NCI-H128 (cell line): ENCODE measurements at regions not wholly inside any gene's neighbourhood (a gene's known extent, or its start where the extent isn't known, plus 50 kb on each side); places are given as distances from the start of the nearest gene placed in this dataset.

Experiments used
- DNase-seq: peaks from one replicate; lab custom pipeline; 2025; ENCODE audit not compliant: unreplicated experiment; lab: John Stamatoyannopoulos, UW

DNA sequence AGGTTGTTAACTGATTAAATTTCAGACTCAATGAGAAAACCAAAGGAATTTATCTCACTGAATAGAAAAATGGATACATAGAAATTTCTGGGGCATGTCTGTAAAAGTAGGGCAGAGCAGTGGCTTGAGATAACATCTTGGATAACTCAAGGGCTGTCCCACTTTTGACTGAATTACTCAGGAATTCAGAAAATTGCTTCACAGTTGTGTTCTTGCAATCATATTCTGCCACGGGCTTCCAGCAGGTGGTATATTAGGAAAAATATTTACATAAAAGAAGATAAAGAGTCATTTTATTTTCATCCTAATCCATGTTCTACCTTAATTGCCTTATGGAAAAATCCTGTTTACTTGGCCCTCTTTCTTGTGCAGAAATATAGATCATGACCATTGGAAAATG is 156.4 kb upstream of the AKIRIN2 start:
- DNase-seq: no peak

DNA sequence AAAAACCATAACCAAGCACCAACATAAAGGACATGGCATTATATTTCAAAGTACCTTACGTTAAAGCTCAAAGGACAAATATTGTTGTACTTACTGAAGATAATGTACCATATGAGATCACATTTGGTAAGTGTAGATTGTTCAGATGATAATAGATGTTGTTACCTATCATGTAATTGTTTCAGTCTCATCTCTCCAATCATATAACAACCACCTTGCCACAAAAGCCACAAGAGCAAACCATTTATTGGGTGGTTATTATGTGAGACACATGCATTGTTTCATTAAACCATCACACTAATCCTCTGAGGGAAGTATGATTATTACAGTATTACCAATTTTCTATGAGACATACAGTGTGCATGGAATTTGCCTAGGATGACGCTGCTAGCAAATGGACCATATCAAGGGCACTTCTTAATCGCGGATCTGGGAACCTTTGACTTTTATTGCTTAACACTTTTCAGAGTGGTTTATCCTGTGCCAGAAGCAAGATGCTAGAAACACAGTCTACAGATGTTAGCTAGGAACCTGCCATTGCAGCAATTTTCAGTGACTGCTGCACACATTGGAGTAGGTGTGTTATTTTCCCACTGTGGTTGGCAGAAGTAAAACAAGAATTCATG is 149.8 kb upstream of the AKIRIN2 start:
- no peak for DNase-seq

DNA sequence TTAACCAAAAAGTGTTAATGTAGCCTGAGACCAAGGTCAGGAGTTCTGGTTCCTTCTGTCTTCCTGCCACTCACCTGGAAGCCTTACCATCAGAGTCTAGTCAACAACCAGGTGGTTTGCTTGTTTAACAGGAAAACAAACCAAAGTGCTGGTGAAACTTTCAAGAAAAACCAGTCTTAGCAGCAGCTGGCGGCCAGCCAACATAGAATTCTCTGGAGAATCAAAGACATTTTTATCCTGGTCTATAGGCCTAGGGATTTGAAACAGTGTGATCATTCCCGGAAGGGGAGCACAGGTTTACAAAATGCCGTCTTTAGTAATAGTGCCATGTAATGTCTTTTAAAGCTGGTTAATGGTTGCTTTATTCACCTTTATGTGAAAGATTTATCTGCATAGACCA is 146.6 kb upstream of the AKIRIN2 start:
- no peak for DNase-seq

DNA sequence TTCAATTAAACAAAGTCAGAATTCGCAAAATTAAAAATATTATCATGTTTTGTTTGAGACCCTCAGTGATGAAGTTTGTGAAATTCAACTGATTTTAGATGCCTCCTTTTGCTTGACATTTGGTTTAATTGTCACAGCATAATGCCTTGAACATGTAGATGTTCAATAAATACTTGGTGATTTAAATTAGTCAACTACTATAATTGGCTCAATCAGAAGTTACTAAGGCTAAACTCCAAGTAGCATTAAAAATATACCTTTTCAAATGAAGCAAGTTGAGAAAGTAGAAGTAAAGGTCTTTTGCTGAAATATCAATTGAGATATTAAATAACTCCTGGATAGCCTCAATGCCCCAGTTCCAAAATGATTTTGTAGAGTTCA is 145.8 kb upstream of the AKIRIN2 start:
- no peak for DNase-seq

DNA sequence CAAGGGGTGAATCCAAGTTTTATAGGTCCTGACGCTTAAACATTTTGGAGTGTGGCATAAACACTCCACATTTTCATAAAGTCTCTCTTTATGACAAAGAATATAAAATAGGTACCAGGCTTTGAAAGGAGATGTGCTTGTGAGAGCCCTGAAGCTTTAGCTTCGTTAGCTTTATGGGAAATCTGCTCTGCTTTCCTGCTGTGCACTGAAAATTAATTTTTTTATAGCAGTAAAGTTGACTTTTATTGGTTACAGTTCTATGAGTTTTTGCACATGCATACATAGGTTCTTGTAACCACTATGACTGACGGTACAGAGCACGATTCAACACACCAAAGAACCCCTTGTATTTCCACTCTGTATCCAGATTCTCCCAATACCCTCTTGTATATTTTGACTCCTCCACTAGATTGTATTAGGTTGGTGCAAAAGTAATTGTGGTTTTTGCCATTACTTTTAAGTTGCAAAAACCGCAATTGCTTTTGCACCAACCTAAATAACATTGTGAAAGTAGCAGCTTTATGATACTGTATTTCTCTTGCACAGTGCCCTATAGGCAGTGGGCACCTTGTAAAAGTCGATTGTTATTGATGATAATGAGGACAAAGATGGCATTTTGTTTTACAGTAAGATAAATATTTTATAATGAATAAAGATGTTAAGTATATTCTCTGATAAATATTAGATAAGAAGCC is 145.2 kb upstream of the AKIRIN2 start:
- no peak for DNase-seq

DNA sequence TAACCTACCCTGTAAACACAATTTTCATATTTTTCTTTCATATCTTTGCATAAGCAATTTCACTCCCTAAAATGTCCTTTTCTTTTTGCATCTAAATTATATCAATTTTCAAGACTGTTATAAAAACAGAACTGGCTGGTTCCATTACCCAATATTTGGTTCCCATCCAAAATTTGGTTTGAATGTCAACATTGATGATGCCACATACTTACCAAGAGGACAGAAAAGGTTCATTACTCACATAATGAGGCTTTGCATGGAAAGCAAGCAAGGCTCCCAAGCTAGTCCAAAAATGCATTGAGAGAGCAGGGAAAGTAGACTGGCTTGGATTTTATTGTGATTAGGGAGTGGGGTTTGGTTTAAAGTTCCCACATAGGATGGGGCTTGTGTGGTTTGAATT is 144.4 kb upstream of the AKIRIN2 start:
- no peak for DNase-seq

DNA sequence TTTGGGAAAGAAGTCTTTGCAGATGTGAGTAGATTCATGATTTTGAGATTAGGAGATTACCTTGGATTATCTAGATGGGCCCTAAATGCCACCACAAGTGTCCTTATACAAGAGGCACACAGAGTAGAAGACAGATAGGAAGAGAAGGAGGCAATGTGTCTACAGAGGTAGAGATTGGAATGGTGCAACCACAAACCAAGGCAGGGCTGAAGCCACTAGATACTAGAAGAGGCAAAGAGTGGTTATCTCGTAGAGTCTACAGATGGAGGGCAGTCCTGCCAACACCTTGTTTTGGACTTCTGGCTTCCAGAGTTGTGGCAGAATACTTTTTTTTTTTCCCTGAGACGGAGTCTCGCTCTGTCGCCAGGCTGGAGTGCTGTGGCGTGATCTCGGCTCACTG is 138.3 kb upstream of the AKIRIN2 start:
- no peak for DNase-seq

DNA sequence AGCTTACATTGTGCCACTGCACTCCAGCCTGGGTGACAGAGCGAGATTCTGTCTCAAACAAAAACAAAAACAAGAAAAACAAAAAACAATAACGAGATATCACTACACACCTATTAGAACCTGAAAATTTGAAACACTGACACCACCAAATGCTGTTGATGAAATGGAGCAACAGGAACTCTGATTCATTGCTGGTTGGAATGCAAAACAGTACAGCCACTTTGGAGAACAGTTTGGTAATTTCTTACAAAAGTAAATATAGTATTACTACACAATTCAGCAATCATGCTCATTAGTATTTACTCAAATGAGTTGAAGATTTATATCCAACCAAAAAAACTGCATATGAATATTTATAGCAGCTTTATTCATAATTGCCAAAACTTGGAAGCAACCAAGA is 135.8 kb upstream of the AKIRIN2 start:
- DNase-seq: no peak

- no peak for DNase-seq
Observed at GRCh38 chr6:87837444-87837843, 135.4 kb upstream of the AKIRIN2 start.

DNA sequence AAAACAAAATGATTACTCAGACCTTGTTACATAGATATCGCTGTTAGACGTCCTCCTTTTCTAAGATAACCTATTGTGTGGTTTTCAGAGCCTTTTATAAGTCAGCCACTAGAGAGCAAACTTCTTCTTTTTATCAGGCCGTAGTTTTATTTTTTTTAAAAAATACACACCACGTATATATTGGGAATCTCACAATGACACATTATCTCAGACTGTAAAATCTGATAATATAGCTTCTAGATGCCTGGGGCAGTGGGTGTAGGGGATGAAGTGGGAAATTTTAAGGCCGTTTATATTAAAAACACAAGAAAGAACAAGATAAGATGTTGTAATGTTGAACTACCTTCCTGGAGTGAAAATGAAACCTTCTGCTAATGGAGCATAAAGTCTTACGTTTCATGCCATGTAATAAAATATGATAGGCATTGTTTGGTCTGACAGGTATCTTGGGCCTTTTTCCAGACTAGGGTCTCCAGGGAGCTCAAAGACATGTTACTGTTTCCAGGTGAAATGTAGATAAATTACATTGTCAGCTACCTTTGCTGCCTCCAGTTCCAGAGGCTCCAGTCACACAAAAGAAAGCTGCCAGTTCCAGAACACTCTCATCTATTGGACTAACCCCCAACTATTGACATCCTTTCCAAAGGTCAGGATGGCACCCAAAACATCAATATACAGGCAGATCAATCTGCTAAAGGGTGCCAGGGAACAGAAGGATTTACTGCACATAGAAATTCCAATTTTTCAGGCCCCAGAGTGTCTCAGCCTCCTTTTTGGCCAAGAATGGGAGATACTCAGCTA is 130.2 kb upstream of the AKIRIN2 start:
- peak; percentile 52 for DNase-seq

DNA sequence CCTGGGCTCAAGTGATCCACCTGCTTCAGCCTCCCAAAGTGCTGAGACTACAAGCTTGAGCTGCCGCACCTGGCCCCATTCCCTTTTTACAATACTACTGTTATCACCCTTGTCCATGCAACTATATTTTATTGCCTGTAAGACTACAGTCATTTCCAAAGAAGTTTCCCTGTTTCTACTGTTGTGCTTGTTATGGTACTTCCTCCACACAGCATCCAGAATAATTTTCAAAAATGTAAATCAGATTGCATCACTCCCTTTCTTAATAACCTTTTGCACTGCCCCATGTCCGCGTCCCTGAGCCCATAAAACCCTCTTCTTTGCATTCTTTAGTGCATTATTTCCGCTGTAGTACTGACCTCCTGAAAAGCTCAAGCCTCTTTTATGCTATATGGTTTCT is 128.9 kb upstream of the AKIRIN2 start:
- no peak for DNase-seq

GRCh38 chr6:87829622-87830121 is 127.6 kb upstream of the AKIRIN2 start:
- DNase-seq: no peak

GRCh38 chr6:87828044-87828443 is 126.0 kb upstream of the AKIRIN2 start:
- DNase-seq: no peak

DNA sequence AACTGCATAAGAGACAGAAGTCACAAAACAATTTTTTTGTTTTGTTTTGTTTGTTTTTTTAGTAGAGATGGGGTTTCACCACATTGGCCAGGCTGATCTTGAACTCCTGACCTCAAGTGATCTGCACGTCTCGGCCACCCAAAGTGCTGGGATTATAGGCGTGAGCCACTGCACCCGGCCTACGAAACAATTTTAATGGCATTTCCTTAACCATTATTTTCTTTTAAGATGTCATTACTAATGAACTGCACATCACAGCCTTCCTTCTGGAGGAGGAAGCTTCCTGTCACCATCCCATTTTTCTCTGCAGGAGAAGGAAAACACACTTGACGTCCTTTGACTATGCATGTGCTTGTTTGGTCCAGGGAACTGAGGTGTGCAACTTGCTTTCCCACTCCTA is 125.3 kb upstream of the AKIRIN2 start:
- DNase-seq: no peak

- no peak for DNase-seq
Observed at GRCh38 chr6:87826424-87826823, 124.4 kb upstream of the AKIRIN2 start.

- DNase-seq: no peak
Observed at GRCh38 chr6:87825821-87826221, 123.8 kb upstream of the AKIRIN2 start.

DNA sequence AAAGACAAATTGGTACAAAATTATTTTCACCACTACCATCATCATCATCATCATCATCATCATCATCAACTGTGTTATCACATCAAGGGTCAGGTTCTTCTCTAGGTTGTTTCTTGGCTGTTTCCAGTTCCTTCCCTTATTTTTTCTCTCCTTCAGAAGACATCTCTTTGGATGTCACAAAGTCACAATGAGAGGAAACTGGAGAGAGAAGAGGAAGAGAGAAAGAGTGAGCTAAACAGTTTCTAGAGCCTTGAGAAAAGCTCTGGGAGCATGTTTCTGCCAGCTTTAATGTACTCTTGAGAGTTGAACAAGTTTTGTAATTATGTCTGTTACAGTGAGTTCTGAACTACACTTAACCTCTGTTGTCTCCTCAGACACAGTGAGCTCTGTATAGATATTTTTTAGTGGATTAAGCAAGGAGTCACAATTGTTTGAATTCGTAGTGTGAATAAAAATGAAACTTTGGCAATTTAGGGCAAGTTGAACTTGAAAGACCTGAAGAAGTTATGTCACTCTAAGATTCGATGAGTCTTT is 123.0 kb upstream of the AKIRIN2 start:
- DNase-seq: no peak

DNA sequence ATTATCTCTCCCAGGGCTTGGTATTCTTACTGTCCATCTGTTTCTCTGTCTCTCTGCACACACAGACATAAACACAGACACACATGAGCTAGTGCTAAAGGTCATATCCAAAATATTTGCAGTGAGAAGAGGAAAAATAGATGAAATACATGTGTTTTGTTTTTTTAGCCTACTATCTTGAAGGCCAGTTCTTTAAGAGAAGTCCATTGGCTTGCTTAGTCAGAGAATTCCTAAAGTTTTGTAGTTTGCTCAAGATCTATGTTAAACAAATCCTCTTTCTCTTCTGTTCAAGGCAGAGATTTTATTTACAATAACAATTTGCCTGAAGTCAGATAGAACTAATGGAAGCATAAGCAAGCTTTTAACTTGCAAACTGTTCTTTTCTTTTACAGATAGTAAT is 120.0 kb upstream of the AKIRIN2 start:
- no peak for DNase-seq

DNA sequence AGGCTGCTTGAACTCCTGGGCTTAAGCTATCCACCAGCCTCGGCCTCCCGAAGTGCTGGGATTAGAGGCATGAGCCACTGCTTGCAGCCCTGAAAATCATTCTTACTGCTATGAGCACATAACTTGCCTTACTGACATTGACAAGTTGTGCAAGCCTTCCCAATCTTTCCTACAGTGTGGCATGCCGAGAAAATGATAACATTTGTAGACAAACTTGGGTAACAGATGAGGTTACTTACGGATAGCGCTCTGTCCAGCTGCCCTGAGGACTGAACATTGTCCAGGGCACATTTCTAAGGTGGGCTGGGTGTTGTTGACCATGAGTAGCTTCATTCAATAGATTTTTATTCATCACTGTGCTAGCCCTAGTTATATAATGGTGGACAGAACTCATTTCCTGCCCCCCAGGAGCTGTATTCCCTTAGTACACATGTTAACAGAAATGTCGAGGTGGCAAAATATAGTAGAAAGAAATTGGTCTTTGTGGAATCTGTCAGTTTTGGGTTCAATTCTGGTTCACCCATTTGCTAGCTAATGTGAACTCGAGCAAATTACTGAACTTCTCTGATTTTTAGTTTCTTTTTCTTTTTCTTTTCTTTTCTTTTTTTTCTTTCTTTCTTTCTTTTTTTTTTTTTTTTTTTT is 118.4 kb upstream of the AKIRIN2 start:
- DNase-seq: no peak

GRCh38 chr6:87817183-87817582 is 115.2 kb upstream of the AKIRIN2 start:
- no peak for DNase-seq

DNA sequence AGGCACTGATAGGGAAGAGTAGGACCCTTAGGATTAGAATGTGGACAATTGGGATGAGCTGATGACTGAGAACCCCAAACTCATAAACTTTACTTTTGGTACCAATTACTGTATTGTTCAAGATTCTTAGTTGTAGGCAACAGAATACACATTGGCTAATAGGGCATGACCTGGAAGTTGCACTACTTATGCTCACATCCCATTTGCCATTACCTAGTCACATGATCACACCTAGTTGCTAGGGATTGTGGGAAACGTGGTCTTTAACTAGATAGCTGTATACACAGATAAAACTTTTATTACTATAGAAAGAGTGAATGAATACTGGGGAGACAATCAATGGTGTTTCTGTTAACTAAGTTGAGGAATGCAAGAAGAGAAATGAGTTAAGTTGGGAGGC is 113.4 kb upstream of the AKIRIN2 start:
- no peak for DNase-seq
